ENCODE measurements at regions not wholly inside any gene's neighbourhood (a gene's known extent, or its start where the extent isn't known, plus 50 kb on each side); places are given as distances from the start of the nearest gene placed in this dataset.

DNA sequence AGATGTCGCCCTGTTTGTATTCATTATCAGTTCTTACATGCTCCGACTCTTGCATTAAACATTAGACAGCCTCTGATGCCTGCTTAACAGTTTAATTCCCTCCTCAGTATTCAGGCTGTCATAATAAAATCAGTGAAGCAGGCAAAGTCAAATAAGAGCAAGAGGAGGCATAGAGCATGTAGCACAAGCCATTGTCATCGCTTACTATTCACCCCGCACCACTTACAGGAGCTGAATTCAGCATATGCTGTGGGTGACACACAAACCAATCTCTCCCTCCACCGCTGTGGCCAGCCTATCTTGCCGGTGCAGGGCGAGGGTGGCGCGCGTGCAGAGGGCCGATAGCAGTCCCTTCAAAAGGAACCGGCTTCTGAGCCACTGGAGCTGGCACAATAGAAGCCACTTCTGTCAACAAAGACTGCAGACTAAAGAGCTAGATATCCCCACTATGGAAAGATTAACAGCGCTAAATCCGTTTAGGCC lies 433.2 kb upstream of the MGMT start:
- TF ChIP-seq, protein P1, sequence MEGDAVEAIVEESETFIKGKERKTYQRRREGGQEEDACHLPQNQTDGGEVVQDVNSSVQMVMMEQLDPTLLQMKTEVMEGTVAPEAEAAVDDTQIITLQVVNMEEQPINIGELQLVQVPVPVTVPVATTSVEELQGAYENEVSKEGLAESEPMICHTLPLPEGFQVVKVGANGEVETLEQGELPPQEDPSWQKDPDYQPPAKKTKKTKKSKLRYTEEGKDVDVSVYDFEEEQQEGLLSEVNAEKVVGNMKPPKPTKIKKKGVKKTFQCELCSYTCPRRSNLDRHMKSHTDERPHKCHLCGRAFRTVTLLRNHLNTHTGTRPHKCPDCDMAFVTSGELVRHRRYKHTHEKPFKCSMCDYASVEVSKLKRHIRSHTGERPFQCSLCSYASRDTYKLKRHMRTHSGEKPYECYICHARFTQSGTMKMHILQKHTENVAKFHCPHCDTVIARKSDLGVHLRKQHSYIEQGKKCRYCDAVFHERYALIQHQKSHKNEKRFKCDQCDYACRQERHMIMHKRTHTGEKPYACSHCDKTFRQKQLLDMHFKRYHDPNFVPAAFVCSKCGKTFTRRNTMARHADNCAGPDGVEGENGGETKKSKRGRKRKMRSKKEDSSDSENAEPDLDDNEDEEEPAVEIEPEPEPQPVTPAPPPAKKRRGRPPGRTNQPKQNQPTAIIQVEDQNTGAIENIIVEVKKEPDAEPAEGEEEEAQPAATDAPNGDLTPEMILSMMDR (IDR thresholded peaks at IDR 0.05) = no peak
- TF ChIP-seq EP300 (IDR thresholded peaks at IDR 0.05) (no peak), POLR2A (IDR thresholded peaks at IDR 0.05) (no peak), POLR2AphosphoS5 (IDR thresholded peaks at IDR 0.05) (no peak)

Measured in sigmoid colon (tissue), 4 donors.